NCI-H1105 (cell line): ENCODE measurements at regions not wholly inside any gene's neighbourhood (a gene's known extent, or its start where the extent isn't known, plus 50 kb on each side); places are given as distances from the start of the nearest gene placed in this dataset.
"Not testable (repeated sequence)": the region's sequence is repeated elsewhere in the genome, so short reads cannot be mapped to it uniquely, and the experiment has no call there.

Experiments used
- DNase-seq: peaks from one replicate; lab custom pipeline; 2025; lab: John Stamatoyannopoulos, UW

DNA sequence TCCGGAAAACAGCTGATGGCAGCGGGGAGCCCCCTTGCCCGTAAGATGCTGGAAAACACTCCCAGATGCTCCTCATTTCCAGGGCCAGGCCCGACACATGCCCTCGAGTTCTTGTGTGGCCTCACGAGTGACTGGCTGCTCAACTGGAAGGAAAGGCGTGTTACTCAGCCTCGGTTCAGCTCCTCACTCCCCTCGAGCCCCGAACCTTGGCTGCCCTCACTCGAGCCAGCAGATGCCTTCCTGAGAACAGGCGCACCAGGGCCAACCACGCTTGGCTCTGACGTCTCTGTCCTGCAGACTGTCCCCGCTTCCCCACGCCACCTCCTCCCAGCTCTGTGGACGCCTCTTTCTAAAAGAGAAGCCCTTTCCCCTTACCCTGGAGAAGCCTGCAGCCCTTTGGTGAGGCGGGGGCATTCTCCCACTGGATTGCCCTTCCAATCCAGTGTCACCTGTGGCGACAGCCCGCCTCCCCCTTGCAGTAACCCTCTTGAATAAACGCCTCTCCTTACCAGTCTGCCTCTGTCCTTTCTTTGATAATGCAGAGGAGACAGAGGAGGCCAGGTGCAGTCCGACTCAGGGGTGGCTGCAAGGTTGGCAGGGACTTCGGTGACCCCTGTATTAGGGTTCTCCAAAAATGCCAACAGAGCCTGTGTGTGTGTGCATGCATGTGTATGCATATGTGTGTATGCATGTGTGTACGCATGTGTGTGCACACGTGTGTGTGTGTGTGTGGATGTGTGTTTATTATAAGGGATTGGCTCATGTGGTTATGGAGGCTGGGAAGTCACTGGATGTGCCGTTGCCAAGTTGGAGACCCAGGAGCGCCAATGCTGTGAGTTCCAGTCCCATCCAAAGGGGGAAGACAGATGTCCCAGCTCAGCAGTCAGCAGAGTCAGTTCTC lies 166.3 kb downstream of the KIF26A start:
- DNase-seq, result no peak

DNA sequence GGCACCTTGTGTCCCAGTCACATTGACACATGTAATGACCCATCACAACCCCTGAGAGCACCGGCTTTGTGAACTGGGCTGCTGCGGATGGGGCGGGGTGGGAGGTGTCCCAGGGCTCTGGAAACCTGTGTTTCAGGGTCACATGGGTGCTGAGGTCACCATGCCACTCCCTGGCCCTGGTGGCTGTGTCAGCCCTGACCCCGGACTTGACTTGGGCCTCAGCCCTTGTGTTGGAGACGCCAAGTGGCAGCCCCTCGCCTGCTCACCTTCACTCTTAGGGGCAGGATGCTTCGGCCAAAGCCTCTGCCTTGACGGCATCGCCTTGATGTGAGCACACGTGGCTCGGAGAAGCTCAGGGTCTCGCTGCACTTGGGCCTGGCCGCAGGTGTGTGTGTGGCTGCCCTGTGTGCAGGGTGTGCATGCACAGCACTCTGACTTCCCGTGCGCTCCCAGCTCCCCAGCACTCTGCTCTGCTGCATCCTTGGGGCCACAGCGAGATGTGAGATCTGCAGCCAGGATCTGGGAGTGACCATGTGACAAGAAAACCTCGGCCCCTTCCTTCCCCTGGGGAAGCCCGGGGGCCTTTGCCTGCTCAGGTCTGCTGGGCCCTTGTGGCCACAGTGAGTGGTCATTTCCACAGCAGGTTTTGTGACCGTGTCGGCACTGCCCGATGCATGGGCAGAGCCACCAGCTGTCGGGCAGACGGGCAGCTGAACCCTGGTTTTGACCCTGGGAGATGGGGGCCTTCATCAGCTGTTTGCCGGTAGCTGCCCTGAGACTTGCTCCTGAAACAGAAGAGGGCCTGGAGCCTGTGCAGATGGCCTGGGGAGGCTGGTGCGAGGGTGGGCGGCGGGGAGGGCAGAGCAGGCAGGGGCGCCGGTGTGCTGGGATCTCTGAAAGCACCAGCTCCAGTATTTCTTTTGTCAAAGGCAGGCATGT lies 167.4 kb downstream of the KIF26A start:
- no peak for DNase-seq

GRCh38 chr14:104306450-104307040 lies 168.2 kb downstream of the KIF26A start:
- DNase-seq, result no peak

DNA sequence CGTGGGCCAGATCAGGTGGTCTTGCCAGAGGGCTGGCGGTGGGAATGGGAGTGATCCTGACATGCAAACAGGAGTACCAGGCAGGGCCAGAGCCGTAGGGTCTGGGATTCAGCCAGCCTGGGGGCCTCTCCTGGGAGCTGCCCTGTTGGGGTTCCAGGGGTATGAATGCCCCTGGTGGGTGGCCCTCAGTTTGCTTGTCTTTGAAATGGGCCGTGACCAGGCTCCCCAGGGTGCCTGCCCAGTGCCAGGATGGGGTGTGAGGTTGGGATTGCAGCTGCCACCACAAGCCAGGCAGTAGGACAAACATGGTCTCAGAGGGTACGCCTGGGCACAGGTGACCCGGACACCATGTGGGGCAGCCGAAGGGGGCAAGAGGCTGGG lies 168.8 kb downstream of the KIF26A start:
- no peak for DNase-seq

DNA sequence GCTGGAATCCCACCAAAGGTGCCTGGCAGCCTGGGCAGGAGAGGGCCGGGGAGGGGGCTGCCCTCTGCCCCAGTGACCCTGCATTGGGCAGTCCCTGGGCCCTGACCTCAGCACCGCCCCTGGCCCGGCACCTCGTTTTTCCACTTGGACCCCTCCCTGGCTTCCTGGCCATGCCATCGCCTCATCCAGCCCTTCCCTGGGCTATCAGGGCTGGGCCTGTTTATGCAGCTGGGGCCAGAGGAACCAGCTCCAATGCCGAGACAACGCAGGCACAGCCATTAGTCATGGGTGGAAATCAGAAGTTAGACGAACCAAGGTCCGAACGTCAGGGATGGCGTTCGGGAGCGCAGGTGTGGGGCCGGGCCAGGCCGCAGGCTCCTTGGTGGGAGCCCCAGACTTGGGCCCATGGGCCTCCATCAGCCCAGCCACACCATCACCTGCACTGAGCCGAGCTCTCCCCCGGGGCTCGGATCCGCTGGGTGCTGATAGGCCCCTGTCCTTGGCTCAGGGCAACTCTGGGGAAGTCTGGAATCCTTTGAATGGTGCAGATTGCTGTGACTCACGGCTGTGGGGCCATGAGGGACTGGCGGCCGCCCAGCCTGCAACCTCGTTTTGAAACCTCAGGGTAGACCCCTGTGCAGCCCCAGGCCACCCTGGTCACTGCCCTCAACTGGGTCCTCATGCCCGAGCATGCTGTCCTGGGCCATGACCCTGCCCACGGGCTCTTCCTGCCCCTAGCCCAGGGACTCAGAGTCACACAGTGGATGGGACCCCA lies 169.4 kb downstream of the KIF26A start:
- DNase-seq, result no peak

GRCh38 chr14:104308534-104308933 lies 170.1 kb downstream of the KIF26A start:
- DNase-seq, result not testable (repeated sequence)

DNA sequence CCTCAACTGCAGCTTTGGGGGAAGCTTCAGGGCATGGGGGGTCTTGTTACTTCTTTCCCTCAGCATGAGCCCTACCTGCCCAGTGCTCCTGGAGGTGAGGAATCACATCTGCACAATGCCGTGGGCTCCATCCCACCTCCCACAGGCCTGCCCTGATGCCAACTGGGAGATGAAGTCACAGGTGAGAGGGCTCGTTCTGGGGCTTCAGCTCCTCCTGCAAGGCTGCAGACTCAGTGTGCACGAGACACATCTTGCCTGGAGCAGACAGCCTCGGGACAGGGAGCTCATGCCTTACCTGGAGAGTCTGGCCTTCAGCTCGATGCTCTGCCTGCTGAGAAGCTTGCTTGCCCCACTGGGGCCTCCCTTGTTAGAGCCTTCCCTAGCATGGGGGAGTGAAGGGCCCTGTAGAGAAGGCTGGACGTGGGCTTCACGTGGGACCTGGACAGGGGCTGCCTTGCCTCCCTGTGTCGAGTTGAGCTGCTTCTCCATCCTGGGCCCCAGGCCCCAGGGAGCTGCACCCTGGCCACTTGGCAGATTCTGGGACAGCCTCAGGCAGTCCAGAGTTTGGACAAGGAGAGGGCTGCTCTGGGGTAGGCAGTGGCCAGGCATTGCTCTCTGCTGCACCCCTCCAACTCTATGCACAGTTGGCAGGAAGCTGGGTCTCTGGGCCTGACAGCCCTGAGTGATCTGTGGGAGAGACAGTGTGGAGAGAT lies 171.4 kb downstream of the KIF26A start:
- no peak for DNase-seq

DNA sequence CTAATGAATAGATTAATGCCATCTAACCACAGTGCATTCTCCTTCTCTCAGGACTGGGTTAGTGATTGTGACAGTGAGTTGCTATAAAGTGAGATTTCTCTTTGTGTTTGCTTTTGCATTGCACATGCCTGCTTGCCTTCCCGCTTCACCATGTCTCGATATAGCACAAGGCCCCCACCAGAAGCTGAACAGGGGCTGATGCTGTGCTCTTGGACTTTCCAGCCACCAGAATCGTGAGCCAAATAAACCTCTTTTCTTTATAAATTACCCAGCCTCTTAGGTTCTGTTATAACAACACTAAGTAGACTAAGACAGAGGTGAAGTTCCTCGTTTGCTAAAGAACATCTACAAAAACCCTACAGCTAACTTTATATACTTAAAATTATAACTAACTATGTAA lies 173.0 kb downstream of the KIF26A start:
- DNase-seq, result no peak

DNA sequence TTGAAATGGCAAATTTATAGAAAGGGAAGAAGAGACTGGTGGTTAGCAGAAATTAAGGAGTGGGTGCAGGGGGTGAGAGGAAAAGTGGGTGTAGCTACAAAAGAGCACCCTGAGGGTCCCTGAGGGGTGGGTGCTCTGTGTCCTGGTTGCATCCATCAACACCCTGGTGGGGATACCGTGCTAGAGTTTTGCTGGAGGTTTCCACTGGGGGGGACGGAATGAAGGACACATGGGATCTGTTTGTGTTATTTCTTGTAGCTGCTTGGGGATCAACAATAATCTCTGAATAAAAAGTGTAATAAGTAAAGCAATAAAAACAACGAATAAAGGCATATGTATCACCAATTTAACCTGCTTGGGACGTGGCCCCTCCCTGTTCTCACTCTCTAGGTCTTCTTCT lies 175.3 kb downstream of the KIF26A start:
- DNase-seq, result no peak

DNA sequence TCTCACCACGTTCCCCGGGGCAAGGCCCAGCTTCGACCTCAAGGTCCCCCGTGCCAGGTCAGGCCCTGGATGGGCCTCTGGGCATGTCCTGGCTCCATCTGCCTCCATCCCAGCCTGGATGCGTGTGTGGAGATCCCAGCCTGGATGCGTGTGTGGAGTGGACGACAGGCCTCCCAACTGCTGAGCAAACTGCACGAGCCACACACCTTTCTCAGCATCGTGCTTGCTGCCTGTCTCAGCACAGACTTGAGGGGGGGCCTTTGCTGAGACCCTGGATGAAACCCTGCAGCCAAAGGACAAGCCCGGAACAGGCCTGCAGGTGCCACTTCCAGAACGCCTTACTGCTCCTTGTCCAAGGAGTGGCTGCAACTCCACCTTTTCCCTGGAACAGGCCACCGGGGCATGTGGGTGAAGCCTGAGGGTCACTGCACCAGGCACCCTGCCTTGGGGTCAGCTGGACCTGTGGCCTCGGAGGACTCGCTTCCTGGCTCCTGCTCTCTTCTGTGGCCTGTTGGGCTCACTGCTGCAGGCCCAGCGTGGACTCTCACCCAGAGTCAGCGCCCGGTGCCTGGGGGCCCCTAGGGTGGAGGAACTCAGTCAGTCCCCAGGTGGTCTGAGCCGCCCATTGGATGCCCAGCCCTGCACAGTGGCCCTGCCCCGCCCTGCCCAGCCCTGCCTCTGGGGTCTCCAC lies 176.0 kb downstream of the KIF26A start:
- DNase-seq, result no peak

DNA sequence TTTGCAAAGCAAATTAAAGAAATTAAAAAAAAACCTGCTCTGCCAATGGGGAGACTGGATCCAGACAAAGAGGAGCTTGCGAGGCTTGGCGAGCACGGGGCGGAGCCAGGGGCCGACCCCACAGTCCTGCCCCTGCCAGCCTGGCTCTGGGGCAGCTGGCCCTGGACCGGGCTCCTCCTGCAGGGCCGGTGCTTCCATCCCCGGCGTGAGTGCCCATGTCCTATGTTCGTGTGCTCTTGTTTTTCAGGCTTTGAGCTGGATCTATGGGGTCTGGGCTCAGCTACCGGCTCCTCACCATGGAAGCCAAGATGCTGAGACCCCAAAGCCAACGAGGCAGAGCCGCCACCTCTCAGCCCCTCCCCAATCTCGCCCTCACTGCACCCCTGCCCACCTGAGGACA lies 176.8 kb downstream of the KIF26A start:
- DNase-seq, result no peak

GRCh38 chr14:104315625-104316024 lies 177.2 kb downstream of the KIF26A start:
- DNase-seq, result no peak

GRCh38 chr14:104316121-104316722 lies 177.8 kb downstream of the KIF26A start:
- DNase-seq, result no peak

GRCh38 chr14:104316723-104317491 lies 178.5 kb downstream of the KIF26A start:
- no peak for DNase-seq

GRCh38 chr14:104317492-104317805 lies 179.1 kb downstream of the KIF26A start:
- DNase-seq, result no peak

GRCh38 chr14:104317975-104318557 lies 179.7 kb downstream of the KIF26A start:
- DNase-seq, result no peak

DNA sequence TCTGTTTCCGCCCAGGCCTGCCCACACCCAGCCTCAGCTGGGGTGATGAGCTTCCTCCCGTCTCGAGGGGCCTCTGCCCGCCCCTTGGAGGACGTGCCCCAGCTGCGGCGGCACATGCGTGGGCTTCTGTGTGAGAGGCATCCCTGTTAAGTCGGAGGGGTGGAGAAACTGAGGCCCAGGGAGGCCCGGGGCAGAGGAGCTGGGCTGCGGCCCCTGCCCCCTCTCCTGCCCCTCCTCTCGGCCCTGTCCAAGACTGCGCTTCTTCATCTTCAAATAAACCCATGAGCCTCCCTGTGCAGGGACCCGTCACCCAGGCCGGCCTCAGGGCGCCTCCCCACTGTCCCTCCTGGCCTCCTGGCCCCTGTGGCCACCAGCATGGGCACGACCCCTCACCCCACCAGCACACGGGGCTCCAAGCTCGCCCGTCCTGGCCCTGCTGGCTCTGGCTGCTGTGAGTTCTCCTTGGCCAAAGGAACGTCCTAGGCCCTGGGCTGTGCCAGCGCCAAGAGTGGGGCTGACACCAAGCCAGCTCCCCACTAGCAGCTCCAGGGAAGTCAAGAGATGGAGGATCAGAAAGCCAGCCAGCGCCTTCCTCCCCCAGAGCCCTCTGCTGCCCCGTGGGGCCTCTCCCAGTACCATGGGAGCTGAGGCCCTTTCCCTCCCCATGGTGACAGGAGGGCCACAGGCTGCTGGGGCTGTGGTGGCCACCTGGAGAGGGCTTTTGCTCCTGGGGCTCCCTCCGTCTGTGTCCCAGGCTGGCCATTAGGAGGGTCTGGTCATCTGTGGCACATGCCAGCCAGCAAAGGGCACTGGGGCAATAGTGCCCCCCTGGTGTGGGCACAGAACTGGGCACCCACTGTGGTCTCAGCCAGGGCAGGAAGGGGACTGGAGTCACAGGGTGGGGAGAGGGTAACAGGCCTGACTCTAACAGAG lies 180.4 kb downstream of the KIF26A start:
- DNase-seq, result no peak
